ENCODE measurements at regions not wholly inside any gene's neighbourhood (a gene's known extent, or its start where the extent isn't known, plus 50 kb on each side); places are given as distances from the start of the nearest gene placed in this dataset.
"Not testable (repeated sequence)": the region's sequence is repeated elsewhere in the genome, so short reads cannot be mapped to it uniquely, and the experiment has no call there.

DNA sequence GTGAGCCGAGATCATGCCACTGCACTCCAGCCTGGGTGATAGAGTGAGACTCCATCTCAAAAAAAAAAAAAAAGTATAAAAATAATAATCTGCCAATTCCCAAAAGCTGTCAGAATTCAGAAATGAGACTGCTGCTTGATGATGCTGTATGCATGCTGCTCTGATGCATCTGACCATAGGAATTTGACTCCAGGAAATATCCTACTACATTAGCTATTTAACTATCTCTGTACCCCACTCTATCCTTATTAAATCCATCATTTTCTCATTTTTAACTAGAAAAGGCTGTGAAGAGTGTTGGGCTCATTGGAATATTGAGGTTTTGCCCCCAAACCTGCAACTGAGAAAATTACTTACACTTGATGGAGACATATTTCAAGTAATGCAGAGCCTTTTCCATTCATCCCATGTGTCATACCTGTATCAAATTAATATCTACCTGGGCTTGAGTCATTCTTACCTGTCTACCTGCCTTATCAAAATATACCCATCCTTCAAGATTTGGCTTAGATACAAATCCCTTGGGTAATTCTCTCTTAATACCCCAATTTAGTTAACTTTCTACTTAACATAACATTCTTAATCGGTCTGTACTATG lies 135.2 kb upstream of the PREP start:
- DNase-seq (ENCODE audit: low read depth) = no peak

- DNase-seq (ENCODE audit: low read depth) = no peak
Observed at GRCh38 chr6:105536961-105537360, 134.1 kb upstream of the PREP start.

- DNase-seq (ENCODE audit: low read depth) = no peak
Observed at GRCh38 chr6:105533301-105533700, 130.4 kb upstream of the PREP start.

GRCh38 chr6:105526225-105526872 lies 123.5 kb upstream of the PREP start:
- DNase-seq (ENCODE audit: low read depth) = no peak

DNA sequence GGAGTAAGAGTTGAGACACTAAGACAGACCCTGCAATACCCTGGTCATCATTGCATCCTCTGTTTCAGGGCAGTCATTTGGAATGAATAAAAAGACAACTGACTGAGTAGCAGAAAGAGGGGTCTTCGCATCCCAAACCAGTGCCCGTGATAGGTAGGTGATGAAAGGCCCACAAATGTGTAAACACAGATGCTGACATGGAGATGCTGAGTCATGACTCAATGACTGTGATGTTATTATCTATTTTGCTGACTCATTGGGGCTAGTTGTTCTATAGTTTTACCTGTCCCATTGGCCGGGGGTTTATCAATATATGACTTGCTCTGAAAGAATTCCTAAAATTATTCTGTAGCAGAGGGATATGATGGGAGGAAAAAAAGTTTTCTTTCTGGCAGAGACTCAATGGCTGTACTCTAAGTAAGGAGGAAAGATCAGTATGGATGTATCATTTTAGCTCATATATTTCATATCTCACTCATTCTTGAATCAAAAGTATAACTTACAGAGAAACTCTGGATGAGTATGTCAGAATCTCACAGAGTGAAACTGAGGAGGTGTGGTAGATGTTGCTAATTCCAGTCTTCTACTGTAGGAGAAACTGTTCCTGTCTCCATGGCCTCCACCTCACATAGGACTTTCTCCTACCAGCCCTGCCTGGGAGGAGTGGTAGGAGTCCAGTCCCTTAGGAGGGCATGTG lies 119.9 kb upstream of the PREP start:
- DNase-seq (ENCODE audit: low read depth) = no peak

- DNase-seq (ENCODE audit: low read depth) = no peak
Observed at GRCh38 chr6:105519954-105520353, 117.1 kb upstream of the PREP start.

- DNase-seq (ENCODE audit: low read depth) = not testable (repeated sequence)
Observed at GRCh38 chr6:105518993-105519392, 116.1 kb upstream of the PREP start.

GRCh38 chr6:105515054-105515453 lies 112.2 kb upstream of the PREP start:
- DNase-seq (ENCODE audit: low read depth) = no peak

GRCh38 chr6:105514306-105514705 lies 111.4 kb upstream of the PREP start:
- no peak for DNase-seq (ENCODE audit: low read depth)

- DNase-seq (ENCODE audit: low read depth) = no peak
Observed at GRCh38 chr6:105511639-105512038, 108.8 kb upstream of the PREP start.

DNA sequence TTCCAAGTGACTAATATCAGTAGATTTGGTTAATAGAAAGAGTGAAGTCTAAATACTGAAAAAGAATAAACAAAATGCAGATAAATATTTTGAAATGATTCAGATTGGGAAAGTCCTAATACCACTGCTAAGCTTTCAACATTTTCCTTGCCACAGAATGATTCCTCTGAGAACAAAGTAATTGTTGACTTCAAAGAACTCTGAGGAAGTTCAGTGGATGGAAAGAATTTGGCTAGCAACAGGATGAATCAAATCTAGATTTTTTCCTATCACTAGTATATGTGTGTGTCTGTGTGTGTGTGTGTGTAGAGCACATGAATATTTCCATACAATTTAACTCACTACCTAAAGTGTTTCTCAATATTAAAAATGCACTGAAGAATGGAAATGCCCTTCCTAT lies 107.9 kb upstream of the PREP start:
- no peak for DNase-seq (ENCODE audit: low read depth)

DNA sequence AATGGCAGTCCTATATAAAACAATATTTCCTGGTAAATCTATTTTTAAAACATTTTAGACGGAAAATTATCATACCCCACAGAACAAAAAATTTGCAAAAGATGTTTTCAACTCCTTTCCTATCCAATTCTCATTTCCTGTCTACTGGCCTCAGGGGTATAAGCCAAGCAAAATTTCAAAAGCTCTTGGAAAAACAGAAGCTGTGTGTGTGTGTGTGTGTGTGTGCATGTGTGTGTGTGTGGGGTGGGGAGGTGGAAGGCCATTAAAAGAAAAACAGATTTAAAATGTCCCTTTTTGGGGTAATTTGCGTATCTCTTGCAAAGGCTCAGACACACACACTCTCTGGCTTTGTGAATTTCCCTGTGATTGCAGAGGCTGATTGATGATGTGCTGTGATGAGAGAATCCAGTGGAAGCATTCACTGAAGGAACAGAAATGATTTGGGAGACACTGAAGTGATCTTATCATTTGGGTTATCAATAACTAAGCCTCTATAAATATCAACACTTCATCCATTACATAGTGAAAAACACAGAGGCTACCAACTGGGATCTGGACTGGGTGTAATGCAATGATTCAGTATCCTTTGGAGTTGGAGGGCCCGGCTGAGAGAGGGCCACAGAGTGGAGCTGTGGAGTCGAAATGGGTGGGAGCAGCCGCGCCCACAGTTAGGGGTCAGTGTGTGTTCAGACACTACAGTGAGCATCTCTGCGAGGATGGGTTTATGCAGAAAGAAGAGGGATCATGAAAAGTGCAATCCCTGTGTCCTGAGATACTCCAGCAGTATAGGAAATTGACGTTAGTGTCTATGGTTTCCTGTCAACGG lies 106.8 kb upstream of the PREP start:
- no peak for DNase-seq (ENCODE audit: low read depth)

DNA sequence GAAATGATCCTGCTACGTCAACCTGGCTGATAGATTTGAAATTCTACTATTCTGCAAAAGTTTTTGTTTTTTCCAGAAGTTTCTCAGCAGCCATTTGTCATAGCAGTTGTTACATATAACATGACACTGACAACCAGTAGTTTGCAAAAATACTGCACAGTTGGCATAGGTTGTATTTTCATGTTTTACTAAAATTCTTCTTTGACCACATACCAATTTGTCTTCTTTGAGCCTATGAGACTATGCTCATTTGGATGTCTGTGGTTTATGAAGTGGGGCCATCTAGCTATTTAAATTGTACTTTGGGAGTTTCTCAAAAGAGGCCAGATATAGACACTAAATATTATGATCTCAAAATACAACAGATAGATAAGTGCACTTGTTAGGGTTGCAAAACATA lies 104.9 kb upstream of the PREP start:
- no peak for DNase-seq (ENCODE audit: low read depth)

- no peak for DNase-seq (ENCODE audit: low read depth)
Observed at GRCh38 chr6:105504706-105505105, 101.8 kb upstream of the PREP start.

- DNase-seq (ENCODE audit: low read depth) = no peak
Observed at GRCh38 chr6:105503641-105504040, 100.8 kb upstream of the PREP start.

GRCh38 chr6:105501826-105502344 lies 99.0 kb upstream of the PREP start:
- no peak for DNase-seq (ENCODE audit: low read depth)

DNA sequence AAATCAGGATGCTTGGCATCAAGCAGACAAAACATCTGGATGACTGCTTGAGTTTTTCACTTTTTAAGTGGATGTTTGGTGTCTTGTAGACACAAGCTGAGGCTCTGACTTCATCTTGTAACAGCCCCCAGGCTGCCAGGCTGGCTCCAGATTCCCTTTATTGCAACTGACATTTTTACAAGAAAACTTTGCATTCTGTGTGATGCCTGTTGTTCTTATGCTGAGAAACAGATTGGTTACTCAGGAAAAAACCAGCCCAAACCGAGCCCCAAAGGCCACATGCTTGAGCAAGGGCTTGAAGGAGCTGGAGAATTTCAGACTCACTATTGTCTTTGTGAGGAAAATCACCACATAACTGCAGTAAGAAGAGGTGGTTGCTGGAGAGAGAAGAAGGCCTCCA lies 98.4 kb upstream of the PREP start:
- DNase-seq (ENCODE audit: low read depth) = no peak

DNA sequence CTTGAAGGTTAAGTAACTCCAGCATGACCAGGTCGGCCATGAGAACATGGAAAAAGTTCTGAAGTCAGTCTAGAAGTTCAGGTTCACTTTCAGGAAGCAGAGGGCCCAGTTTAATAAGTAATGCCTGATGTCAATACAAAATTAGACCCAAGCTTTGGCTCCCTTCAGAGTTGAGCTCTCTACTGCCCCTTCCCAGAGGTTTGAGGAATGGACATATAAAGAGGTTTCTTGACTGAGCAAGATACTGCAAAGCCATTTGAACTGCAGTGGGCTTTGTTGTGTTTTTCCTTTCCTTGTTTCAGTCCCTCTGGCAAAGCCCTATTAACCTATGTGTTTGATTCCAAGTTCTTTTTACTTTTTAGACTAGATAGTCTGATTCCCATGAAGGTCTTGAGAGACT lies 97.8 kb upstream of the PREP start:
- no peak for DNase-seq (ENCODE audit: low read depth)

- DNase-seq (ENCODE audit: low read depth) = no peak
Observed at GRCh38 chr6:105499931-105500330, 97.0 kb upstream of the PREP start.

GRCh38 chr6:105499136-105499870 lies 96.4 kb upstream of the PREP start:
- DNase-seq (ENCODE audit: low read depth) = no peak

- no peak for DNase-seq (ENCODE audit: low read depth)
Observed at GRCh38 chr6:105497549-105497948, 94.7 kb upstream of the PREP start.

DNA sequence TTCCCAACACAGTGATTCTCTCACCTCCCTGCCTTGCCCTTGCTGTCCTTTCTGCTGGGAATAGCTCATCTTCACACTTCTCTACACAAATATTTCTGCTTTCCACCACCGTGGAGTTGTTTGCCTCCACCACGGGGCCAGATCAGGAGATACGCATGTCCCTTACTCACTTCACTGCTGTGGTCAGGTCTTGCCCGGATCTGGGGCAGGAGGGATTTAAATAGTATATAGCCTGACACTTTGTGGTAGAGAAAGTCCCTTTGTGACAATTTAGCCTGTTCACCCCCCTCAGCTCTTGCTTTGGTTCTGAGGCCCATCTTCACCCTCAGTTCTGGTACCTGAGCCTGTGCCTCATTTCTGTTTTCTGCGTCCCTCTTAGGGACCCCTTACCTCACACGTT lies 92.6 kb upstream of the PREP start:
- DNase-seq (ENCODE audit: low read depth) = no peak
